H9 (cell line): ENCODE measurements at regions not wholly inside any gene's neighbourhood (a gene's known extent, or its start where the extent isn't known, plus 50 kb on each side); places are given as distances from the start of the nearest gene placed in this dataset.

Experiments
- DNase-seq: peaks from one replicate; pipeline ENCODE4 v3.0.0-alpha.2; 2017
- H2AFZ ChIP-seq: one replicate; pipeline ENCODE4 v1.6.1; 2013; ENCODE audit warnings: mild to moderate bottlenecking, low read length, control low read depth, moderate library complexity
- H2AK5ac ChIP-seq: 2 replicates; pipeline ENCODE4 v1.6.1; 2013; ENCODE audit warnings: low read length, control low read depth, mixed read lengths; ENCODE audit not compliant: insufficient read length
- H2BK120ac ChIP-seq: one replicate; pipeline ENCODE4 v1.6.1; 2013; ENCODE audit warnings: low read depth, mild to moderate bottlenecking, low read length, control low read depth, inconsistent platforms; ENCODE audit not compliant: poor library complexity, severe bottlenecking
- H2BK12ac ChIP-seq: 2 replicates; pipeline ENCODE4 v1.6.1; 2013; ENCODE audit warnings: low read length, control low read depth, mixed read lengths, low read depth; ENCODE audit not compliant: insufficient read length
- H2BK15ac ChIP-seq: 2 replicates; pipeline ENCODE4 v1.6.1; 2013; ENCODE audit warnings: low read depth, low read length, control low read depth
- H2BK20ac ChIP-seq: one replicate; pipeline ENCODE4 v1.6.1; 2013; ENCODE audit warnings: low read depth, mild to moderate bottlenecking, low read length, control low read depth, inconsistent platforms; ENCODE audit not compliant: poor library complexity, severe bottlenecking
- H2BK5ac ChIP-seq: 2 replicates; pipeline ENCODE4 v1.6.1; 2013; ENCODE audit warnings: low read length, control low read depth, mixed read lengths; ENCODE audit not compliant: insufficient read length
- H3K14ac ChIP-seq: 2 replicates; pipeline ENCODE4 v1.6.1; 2013; ENCODE audit warnings: low read length, control low read depth; ENCODE audit not compliant: insufficient read depth
- H3K18ac ChIP-seq: 2 replicates; pipeline ENCODE4 v1.6.1; 2013; ENCODE audit warnings: low read depth, mild to moderate bottlenecking, mixed read lengths, low read length, control low read depth; ENCODE audit not compliant: insufficient read length
- H3K23ac ChIP-seq: 2 replicates; pipeline ENCODE4 v1.6.1; 2013; ENCODE audit warnings: low read length, control low read depth, mixed read lengths, low read depth; ENCODE audit not compliant: insufficient read length
- H3K23me2 ChIP-seq: 2 replicates; pipeline ENCODE4 v1.6.1; 2013; ENCODE audit warnings: low read depth, mild to moderate bottlenecking, mixed read lengths, low read length, control low read depth; ENCODE audit not compliant: insufficient read length, poor library complexity, severe bottlenecking
- H3K27ac ChIP-seq: 2 replicates; pipeline ENCODE4 v1.5.1; 2013; ENCODE audit warnings: low read length, control low read depth, mixed read lengths, low read depth; ENCODE audit not compliant: insufficient read length
- H3K27me3 ChIP-seq: 2 replicates; pipeline ENCODE4 v1.6.1; 2013; ENCODE audit warnings: low read length, control low read depth, inconsistent platforms; ENCODE audit not compliant: insufficient read depth
- H3K4ac ChIP-seq: 2 replicates; pipeline ENCODE4 v1.6.1; 2013; ENCODE audit warnings: low read depth, mild to moderate bottlenecking, control low read depth, inconsistent platforms, low read length, moderate library complexity
- H3K4me1 ChIP-seq: 2 replicates; pipeline ENCODE4 v1.6.1; 2013; ENCODE audit warnings: low read length, control low read depth, inconsistent platforms; ENCODE audit not compliant: insufficient read depth
- H3K4me2 ChIP-seq: 2 replicates; pipeline ENCODE4 v1.6.1; 2013; ENCODE audit warnings: low read length, control low read depth, mixed read lengths; ENCODE audit not compliant: insufficient read length, insufficient read depth
- H3K56ac ChIP-seq: 2 replicates; pipeline ENCODE4 v1.6.1; 2013; ENCODE audit warnings: low read depth, mild to moderate bottlenecking, mixed read lengths, low read length, control low read depth; ENCODE audit not compliant: insufficient read length
- H3K79me1 ChIP-seq: 2 replicates; pipeline ENCODE4 v1.6.1; 2013; ENCODE audit warnings: low read depth, mild to moderate bottlenecking, moderate library complexity, low read length, control low read depth, inconsistent platforms; ENCODE audit not compliant: insufficient read depth, poor library complexity, severe bottlenecking
- H3K79me2 ChIP-seq: 2 replicates; pipeline ENCODE4 v1.6.1; 2013; ENCODE audit warnings: low read length, control low read depth, inconsistent platforms; ENCODE audit not compliant: insufficient read depth
- H3K9ac ChIP-seq: 2 replicates; pipeline ENCODE4 v1.6.1; 2013; ENCODE audit warnings: low read length, control low read depth, mixed read lengths; ENCODE audit not compliant: insufficient read length; ENCODE audit errors: extremely low read depth
- H3K9me3 ChIP-seq: one replicate; pipeline ENCODE4 v1.6.1; 2013; ENCODE audit warnings: low read depth, low read length, inconsistent platforms; ENCODE audit not compliant: control insufficient read depth
- H3T11ph ChIP-seq: one replicate; pipeline ENCODE4 v1.6.1; 2013; ENCODE audit warnings: mild to moderate bottlenecking, low read length, control low read depth, inconsistent platforms
- H4K20me1 ChIP-seq: one replicate; pipeline ENCODE4 v1.6.1; 2013; ENCODE audit not compliant: control insufficient read depth, insufficient read length, insufficient read depth
- H4K5ac ChIP-seq: 2 replicates; pipeline ENCODE4 v1.6.1; 2013; ENCODE audit warnings: low read depth, mild to moderate bottlenecking, mixed read lengths, low read length, control low read depth; ENCODE audit not compliant: insufficient read length
- H4K8ac ChIP-seq: replicated peaks from 2 replicates; pipeline ENCODE4 v1.6.1; 2013; ENCODE audit warnings: low read length, control low read depth, mixed read lengths, low read depth; ENCODE audit not compliant: insufficient read length
- H4K91ac ChIP-seq: 2 replicates; pipeline ENCODE4 v1.6.1; 2013; ENCODE audit warnings: low read depth, mild to moderate bottlenecking, moderate library complexity, mixed read lengths, low read length, control low read depth; ENCODE audit not compliant: insufficient read length
- H3K27ac Mint-ChIP-seq, 3 experiments: 2 replicates in 2 of 3; 3 replicates in 1 of 3; pipeline ENCODE4 v1.8.0; 2020 to 2021; ENCODE audit warnings: mixed read lengths in 3 of 3, mild to moderate bottlenecking in 1 of 3, moderate library complexity in 1 of 3
- H3K27me3 Mint-ChIP-seq: 2 replicates; pipeline ENCODE4 v1.8.0; 2021; ENCODE audit warnings: low read depth, mild to moderate bottlenecking, moderate library complexity, mixed read lengths
- H3K36me3 Mint-ChIP-seq, 3 experiments: 2 replicates in 2 of 3; 3 replicates in 1 of 3; pipeline ENCODE4 v1.8.0; 2020 to 2021; ENCODE audit warnings: low read depth in 3 of 3, mixed read lengths in 3 of 3; ENCODE audit not compliant: insufficient read depth in 1 of 3
- H3K4me1 Mint-ChIP-seq, 2 experiments: 2 replicates each; pipeline ENCODE4 v1.8.0; 2020; ENCODE audit warnings: mixed read lengths in 2 of 2
- H3K4me3 Mint-ChIP-seq, 2 experiments: 2 replicates in 1 of 2; 3 replicates in 1 of 2; pipeline ENCODE4 v1.8.0; 2020 to 2021; ENCODE audit warnings: mild to moderate bottlenecking in 2 of 2, mixed read lengths in 2 of 2, moderate library complexity in 1 of 2
- H3K9me3 Mint-ChIP-seq, 2 experiments: 2 replicates in 1 of 2; 3 replicates in 1 of 2; pipeline ENCODE4 v1.8.0; 2020; ENCODE audit warnings: mild to moderate bottlenecking in 2 of 2, mixed read lengths in 2 of 2, moderate library complexity in 1 of 2
- CTCF ChIP-seq: fragments of 200-600 bp; sonication (generic); conservative IDR thresholded peaks from 3 replicates; pipeline ENCODE4 v1.8.0; 2021; ENCODE audit warnings: antibody characterized with exemption, mild to moderate bottlenecking
- WGBS: extraction: QIAGEN DNeasy Blood & Tissue Kit; methylation state at CpG from one replicate; pipeline ENCODE4 v1.1.7; 2013; ENCODE audit warnings: missing lambda C conversion rate, low lambda C conversion rate, mixed read lengths; ENCODE audit not compliant: insufficient read length; ENCODE audit errors: extremely low coverage; 5-methylcytosine and 5-hydroxymethylcytosine counted together

GRCh38 chr6:140090871-140091270 lies 716.4 kb upstream of the CITED2 start:
- Histone ChIP-seq H2BK15ac (no peak overlapping the region), H3K56ac (no peak overlapping the region), H3K18ac (no peak overlapping the region), H4K20me1 (no peaks in the 10 kb centered on the region), H3K23me2 (no peaks in the 10 kb centered on the region), H3K23ac (no peak overlapping the region), H3K79me1 (no peaks in the 10 kb centered on the region), H3T11ph (no peak overlapping the region), H3K27me3 (no peaks in the 10 kb centered on the region), H3K27ac (no peak overlapping the region), H3K9me3 (no peaks in the 10 kb centered on the region), H2BK120ac (no peak overlapping the region), H2AFZ (no peak overlapping the region), H2BK12ac (no peak overlapping the region), H2BK5ac (no peak overlapping the region), H3K14ac (no peak overlapping the region), H4K5ac (no peak overlapping the region), H3K9ac (no peak overlapping the region), H4K8ac (no peak overlapping the region), H3K4me1 (no peaks in the 10 kb centered on the region), H3K79me2 (no peaks in the 10 kb centered on the region), H3K4ac (no peak overlapping the region), H2BK20ac (no peak overlapping the region), H4K91ac (no peak overlapping the region), H2AK5ac (no peak overlapping the region), H3K4me2 (no peak overlapping the region)
- TF ChIP-seq CTCF, result no peak
- no peak overlapping the region for H3K4me3 Mint-ChIP-seq
- DNase-seq, result no peak
- H3K4me1 Mint-ChIP-seq, result peaks cover 12 to 16% of the 10 kb centered on the region in 2 experiments
- WGBS, result no CpG with 5 or more reads among the region's 3 CpGs
- H3K36me3 Mint-ChIP-seq, result peaks cover 0 to 4% (median 0%) of the 10 kb centered on the region in 3 experiments; a peak in 1 of 7 replicates
- H3K9me3 Mint-ChIP-seq, result no peaks in the 10 kb centered on the region
- H3K27ac Mint-ChIP-seq, result no peak overlapping the region
- no peaks in the 10 kb centered on the region for H3K27me3 Mint-ChIP-seq
